ENCODE measurements at regions not wholly inside any gene's neighbourhood (a gene's known extent, or its start where the extent isn't known, plus 50 kb on each side); places are given as distances from the start of the nearest gene placed in this dataset.
"Not testable (repeated sequence)": the region's sequence is repeated elsewhere in the genome, so short reads cannot be mapped to it uniquely, and the experiment has no call there.

- not testable (repeated sequence) for DNase-seq
Measured at GRCh38 chrX:40362291-40362690, 218.5 kb upstream of the ATP6AP2 start.

DNA sequence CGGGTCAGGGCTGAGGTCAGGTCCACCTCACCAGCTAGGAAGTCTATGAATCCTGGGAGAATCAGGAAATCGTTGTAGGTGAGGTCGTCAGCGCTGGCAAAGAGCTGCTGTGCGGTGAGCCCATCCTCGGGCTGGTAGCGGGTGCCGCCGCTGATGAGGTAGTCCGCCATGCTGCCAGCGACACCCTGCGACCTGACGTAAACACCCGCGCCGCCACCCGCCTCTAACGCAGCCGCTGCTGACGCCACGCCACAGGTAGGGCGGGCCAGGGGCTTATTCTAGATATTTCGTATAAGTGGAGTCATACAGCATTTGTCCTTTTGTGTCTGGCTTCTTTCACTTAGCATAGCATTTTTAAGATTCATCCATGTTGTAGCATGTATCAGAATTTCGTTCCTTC is 220.2 kb upstream of the ATP6AP2 start:
- no peak for DNase-seq

DNA sequence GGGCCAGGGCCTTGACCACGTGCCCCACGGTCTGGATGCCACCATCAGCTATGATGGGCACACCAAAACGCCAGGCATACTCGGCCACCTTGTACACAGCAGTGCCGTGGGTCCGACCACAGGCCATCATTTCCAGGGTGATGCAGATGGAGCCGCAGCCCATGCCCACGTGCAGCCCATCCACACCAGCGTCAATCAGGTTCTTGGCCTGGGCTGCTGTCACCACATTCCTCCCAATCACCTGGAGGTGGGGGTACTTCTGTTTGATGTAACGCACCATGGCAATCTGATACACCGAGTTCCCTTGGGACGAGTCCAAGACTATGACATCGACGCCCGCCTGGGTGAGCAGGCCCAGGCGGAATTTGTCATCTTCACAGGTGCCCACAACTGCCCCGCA is 221.2 kb upstream of the ATP6AP2 start:
- DNase-seq, result no peak

DNA sequence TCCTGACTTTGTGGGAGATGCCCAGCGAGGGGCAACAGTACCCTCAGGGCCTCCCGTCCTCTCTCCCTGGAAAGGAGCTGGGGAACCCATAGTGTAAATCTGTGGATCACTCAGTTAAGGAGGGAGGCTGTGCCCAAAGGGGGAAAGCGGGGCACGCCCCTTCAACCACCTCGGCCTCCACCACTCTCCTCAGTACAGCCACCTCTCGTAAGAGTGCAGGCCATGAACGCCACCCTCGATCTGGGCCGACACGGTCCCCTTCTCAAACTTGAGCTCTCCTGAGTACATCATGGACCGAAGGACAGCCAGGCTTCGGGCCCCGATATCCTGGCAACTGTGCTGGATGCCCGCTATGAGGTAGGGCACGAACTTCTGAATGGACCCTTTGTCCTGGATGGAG is 221.8 kb upstream of the ATP6AP2 start:
- no peak for DNase-seq

DNA sequence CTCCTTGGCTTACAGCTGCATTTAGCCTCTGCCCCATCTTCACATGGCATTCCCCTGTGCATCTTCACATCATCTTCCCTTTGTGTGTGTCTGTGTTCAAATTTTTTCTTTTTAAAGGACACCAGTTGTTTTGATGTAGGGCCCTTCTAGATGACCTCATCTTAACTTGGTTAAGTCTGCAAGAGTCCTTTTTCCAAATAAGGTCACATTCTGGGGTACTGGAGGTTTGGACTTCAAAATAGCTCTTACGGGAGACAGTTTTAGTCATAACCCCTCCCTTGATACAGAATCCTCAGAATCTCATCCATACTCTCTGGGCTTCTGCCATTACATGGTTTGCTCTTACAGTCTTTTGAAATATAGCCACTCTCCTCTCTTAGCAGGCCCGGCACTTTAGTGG is 231.5 kb upstream of the ATP6AP2 start:
- no peak for DNase-seq

GRCh38 chrX:40346379-40346778 is 234.4 kb upstream of the ATP6AP2 start:
- DNase-seq, result no peak

GRCh38 chrX:40343319-40343718 is 237.5 kb upstream of the ATP6AP2 start:
- no peak for DNase-seq

DNA sequence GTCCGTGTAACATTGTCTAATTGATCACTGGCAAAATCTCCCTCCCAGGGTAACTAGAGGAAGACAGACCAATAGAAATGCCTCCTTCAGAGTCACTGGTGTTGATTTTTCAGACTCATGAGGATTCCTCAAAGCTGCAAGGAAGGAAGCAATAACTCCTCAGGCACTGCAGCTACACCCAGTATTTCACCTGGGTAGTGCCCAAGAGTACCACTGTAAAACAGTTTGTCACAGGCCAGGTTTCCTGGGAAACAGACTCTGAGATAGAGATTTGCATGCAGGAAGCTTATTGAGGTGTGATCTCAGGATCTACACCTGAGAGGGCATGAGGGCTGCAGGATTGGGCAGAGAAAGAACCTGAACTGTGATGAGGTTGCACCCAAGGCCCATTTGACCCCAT is 240.7 kb upstream of the ATP6AP2 start:
- DNase-seq, result no peak

DNA sequence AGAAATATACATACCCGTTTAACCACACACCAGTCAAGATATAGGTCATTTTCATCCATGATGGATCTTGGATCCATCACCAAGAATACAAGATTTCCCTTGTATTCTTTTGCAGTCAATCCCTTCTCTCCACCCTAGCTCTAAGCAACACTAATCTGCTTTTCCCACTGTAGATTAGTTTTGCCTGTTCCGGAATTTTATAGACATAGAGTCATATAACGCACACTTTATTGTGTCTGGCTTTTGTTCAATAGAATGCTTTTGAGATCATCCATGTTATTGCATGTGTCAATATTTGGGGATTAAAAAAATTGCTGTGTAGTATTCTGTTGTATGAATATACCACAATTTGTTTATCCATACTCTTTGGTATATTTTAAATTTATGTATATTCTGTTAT is 235.6 kb upstream of the BCOR start:
- no peak for DNase-seq

- no peak for DNase-seq
Measured at GRCh38 chrX:40331762-40332161, 234.0 kb upstream of the BCOR start.

DNA sequence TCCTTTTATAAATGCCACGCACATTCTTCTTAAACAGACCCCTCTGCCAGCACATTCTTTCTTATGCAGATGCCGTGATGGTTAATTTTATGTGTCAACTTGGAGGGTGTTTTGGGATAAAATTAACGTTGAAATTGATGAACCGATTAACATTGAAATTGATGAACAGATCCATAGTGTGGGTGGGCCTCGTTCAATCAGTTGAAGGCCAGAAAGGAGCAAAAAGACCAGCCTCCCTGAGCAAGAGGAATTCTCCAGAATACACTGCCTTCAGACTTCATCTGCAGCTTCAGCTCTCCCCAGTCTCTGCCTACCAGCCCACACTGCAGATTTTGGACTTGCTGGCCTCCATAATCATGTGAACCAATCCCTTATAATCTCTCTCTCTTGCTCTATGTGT is 233.6 kb upstream of the BCOR start:
- no peak for DNase-seq

- no peak for DNase-seq
Measured at GRCh38 chrX:40329616-40330015, 231.9 kb upstream of the BCOR start.

GRCh38 chrX:40327085-40327484 is 229.3 kb upstream of the BCOR start:
- DNase-seq, result no peak

DNA sequence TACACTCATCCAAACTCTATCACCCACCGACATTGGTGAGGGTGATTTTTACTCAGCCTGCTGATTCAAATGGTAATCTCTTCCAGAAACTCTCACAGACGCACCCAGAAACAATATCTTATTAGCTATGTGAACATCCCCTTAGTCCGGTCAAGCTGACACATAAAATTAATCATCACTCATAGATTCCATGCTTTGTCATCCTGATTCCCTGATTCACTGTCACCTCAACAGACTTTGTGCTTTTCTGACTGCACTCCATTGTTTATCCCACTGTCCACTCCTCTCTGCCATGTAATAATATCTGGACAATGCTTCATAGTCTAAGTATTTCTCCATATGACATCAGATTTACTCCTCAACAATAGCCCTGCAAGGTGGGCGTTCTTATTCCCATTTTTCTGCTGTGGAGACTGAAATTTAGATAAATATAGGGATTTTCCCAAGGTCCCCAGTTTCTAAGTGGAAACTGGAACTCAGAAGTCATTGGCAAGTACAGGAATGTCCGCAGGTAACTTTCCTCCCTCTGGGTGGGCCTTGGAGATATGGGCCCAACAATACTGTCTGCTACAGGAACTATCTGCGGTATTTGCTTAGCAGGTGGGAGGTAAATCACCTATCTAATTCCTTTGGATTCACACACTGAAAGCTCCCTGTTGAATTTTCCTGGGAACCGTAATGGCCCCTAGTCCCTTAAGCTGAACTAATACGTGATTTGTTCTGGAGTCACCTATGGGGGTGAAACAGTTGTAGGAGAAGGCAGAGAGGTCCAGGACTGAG is 228.6 kb upstream of the BCOR start:
- no peak for DNase-seq

GRCh38 chrX:40325161-40325560 is 227.4 kb upstream of the BCOR start:
- no peak for DNase-seq

DNA sequence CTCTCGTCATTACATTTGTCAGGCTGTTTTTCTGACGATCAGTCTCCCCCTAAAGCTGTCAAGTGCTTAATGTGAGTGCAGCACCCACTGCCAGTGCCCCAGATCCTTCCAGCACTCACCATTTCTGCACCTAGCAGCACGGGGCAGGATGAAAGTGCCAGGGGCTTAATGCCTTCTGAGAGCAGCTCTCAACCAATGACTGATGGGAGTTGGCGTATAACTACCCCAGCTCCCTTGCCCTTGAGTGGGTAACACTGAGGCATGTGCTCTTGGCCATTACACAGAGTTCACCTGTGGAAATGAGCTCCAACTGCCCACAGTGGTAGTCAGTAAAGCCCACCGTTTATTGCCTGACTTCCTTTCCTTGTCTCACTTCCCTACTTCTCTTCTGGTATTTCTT is 226.2 kb upstream of the BCOR start:
- no peak for DNase-seq

DNA sequence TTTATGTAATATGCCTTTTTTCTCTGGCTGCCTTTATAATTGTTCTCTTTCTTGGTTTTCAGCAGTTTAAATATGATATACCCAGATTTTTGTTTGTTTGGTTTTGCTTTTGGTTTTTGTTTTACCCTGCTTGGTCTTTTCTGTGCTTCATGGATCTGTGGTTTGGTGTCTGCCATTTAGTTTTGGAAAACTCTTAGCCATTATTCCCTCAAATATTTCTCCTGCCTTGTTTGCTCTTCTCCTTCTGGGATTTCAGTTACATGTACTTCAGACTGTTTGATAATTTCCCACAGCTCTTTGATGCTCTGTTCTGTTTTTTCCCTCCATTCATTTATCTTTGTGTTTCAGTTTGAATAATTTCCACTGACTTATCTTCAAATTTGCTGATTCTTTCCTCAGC is 223.1 kb upstream of the BCOR start:
- no peak for DNase-seq

GRCh38 chrX:40318801-40319200 is 221.0 kb upstream of the BCOR start:
- no peak for DNase-seq

- no peak for DNase-seq
Measured at GRCh38 chrX:40318076-40318475, 220.3 kb upstream of the BCOR start.

GRCh38 chrX:40316502-40316901 is 218.7 kb upstream of the BCOR start:
- no peak for DNase-seq

GRCh38 chrX:40314070-40314469 is 216.3 kb upstream of the BCOR start:
- no peak for DNase-seq

DNA sequence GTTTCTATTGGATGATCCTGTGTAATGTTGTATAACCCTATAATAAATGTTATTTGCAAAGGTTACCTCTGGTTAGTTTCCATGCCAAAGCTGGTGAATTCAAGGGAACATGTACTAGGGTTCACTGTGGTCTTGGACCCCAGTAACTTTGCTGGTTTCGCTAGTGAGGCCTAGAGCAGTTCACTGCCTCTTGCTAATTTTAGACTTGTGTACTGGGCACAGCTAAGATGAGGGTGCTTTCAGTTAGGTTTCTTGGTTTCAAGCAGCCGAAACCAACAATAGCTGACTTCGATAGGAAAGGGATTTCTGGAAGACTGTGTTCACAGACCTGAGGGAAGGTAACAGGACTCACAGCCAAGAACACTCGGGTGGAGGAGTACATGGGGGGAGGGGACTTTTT is 215.5 kb upstream of the BCOR start:
- DNase-seq, result no peak

DNA sequence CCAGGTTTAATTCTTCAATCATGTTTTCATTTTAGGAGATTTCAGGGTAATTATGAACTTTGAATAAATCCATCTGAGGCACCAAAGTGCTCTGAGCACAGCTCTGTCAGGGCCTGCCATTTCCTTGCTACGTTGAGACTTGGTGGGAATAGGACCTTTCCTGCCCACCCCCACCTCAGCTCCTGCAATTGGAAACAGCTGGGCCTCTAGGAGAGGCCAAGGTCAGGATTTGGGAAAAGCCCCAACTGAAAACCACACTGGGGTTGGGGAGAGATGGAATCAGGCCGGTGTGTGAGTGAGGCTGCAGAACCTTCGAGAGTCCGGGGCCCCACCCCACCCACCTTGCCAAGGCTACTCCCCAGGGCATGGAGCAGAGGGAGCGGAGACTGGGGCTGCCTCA is 212.7 kb upstream of the BCOR start:
- no peak for DNase-seq

- no peak for DNase-seq
Measured at GRCh38 chrX:40310016-40310415, 212.3 kb upstream of the BCOR start.

DNA sequence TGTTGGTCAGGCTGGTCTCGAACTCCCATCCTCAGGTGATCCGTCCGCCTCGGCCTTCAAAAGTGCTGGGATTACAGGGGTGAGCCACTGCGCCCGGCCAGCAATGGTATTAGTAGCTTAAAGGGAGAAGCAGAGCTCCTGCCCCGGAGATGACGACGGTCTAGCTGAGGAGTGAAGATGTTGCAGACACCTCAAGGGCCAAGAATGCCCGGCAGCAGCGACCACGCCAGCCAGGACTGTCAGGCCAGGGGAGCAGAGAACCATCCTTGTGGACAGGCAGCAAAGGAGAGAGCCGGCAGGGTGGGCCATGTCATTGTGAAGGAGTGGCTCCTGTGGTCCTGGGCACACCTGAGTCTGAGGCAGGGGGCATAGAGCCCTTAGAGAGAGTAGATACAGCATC is 210.1 kb upstream of the BCOR start:
- no peak for DNase-seq

GRCh38 chrX:40304115-40304514 is 206.4 kb upstream of the BCOR start:
- DNase-seq, result no peak
